Middle frontal gyrus (tissue), 1 donor: ENCODE measurements at regions not wholly inside any gene's neighbourhood (a gene's known extent, or its start where the extent isn't known, plus 50 kb on each side); places are given as distances from the start of the nearest gene placed in this dataset.
"Not testable (repeated sequence)": the region's sequence is repeated elsewhere in the genome, so short reads cannot be mapped to it uniquely, and the experiment has no call there.

Source experiments
- DNase-seq: peaks from one replicate; pipeline ENCODE4 v3.0.0-alpha.2; 2015; ENCODE audit warnings: low spot score; ENCODE audit errors: extremely low spot score

DNA sequence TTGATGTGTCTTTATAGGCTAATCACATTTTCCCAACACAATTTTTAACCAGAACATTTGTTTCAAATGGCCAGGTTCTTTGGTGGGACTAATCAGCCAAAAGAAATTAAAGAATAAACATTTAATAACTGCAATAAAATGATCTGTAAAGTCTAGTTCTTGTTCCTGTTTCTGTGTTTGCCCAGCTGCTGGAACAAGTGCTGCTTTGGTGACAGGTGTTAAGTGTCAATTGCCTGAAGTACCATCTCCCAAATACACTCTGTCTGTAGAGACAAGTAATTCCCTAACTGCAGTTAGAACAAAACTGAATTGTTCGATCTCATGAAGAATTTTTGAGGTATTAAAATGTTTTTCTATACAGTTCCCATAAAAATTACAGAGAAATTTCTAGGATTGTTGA lies 402.3 kb upstream of the CHD1 start:
- DNase-seq: no peak

DNA sequence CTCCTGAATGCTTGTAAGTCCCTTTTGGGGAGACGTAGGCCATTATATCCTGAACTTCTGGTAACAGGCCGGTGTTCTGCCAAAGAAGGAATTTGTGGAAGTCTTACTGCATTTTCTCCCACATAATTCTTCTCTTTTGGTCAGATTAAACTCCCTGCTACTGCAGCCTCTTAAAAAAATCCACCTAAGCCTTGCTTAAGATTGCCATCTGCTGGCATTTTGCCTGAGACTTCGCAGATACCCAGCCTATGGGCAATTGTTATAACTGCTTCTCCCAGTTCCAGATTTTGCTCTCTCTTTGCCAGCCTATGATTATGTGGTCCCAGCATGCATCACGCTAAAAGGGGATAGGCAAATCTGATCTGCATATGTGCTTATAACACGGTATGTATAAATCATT lies 391.6 kb upstream of the CHD1 start:
- DNase-seq: no peak

- DNase-seq: no peak
Measured at GRCh38 chr5:99317136-99317535, 388.3 kb upstream of the CHD1 start.

DNA sequence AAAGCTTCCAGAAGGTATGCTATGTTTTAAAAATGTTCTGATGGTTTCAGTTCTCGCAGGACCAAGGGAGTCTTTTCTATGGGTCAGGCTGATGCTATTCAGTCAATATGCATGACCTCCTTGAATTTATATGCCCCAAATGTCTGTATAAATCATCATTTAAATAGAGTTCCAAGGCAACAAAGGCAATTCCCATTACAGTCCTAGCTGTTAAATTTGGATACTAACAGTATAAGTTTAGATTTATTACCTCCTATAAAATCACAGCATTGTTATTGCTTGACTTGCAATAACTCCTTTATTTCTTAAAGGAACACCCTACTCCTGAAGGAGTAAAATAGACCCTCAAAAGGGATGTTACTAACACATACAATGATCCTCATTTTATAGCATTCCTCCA lies 387.7 kb upstream of the CHD1 start:
- DNase-seq: no peak

- DNase-seq: no peak
Measured at GRCh38 chr5:99315413-99316183, 386.8 kb upstream of the CHD1 start.

GRCh38 chr5:99314721-99315120 lies 385.9 kb upstream of the CHD1 start:
- no peak for DNase-seq

- no peak for DNase-seq
Measured at GRCh38 chr5:99308131-99308530, 379.3 kb upstream of the CHD1 start.

- DNase-seq: no peak
Measured at GRCh38 chr5:99305045-99305580, 376.3 kb upstream of the CHD1 start.

DNA sequence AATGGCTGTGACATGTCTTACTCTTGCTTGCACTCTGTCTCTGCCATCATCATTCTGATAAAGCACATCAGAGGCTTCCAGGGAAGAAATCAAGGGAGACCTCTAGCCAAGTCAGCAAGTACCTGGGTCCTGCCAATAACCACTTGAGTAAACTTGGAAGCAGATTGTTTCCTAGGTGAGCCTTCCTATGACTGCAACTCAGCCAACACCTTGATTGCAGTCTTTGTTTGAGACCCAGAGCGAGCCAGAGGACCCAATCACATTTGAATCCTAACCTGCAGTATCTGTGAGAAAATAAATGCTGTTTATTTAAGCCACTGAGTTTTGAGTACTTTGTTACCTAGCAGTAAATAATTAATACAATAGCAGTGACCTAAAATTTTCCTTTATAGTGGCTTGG lies 356.8 kb upstream of the CHD1 start:
- DNase-seq: no peak

- no peak for DNase-seq
Measured at GRCh38 chr5:99275128-99275527, 346.3 kb upstream of the CHD1 start.

DNA sequence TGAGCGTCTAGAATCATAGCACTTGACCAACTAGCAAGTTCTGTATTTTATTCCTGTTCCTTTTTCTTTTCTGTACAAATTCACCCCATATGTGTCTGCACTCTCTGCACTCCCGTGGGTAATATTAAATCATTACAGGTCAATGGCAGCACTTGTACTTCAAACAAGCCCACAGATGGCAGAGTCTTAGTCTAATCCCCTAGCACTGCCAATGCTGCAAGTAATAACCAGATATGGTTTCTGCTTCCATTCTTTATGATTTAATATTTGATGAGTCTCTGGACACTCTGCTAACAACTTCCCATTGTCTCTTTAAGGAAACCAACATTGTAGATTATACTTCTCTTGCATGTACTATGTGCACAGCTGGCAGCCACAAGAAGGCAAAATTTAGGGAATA lies 343.8 kb upstream of the CHD1 start:
- DNase-seq: no peak

DNA sequence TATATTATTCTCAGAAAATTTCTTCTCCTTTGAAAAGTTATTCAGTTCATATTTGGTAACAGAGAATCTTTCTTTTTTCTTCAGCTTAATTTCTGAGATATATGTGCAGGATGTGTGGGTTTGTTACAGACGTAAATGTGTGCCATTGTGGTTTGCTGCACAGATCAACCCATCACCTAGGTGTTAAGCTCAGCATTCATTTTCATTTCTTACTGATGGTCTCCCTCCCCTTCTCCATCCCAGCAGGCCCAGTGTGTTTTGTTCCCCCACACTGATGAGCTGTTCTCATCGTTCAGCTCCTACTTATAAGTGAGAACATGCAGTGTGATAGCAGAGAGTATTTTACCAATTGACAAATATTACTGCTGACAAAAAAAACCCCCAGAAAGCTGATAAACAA lies 330.0 kb upstream of the CHD1 start:
- no peak for DNase-seq

DNA sequence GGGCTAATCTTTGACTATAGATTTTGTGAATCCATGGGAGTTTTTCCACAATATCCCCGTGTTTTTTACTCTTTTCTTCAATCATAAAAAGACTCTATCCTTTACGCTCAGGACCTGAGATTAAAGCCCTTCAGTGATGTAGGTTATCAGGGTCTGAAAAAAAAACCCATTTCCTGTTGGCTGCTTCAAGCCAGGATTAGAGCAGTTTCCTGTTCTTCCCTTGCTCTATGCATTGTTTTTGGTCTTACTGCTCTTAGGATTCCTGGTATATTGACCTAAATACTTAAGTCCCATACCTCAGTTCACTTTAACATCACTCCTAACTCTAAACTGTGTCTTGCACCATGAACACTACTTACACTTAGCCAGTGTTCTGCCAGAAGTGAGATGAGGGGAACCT lies 319.3 kb upstream of the CHD1 start:
- DNase-seq: no peak

DNA sequence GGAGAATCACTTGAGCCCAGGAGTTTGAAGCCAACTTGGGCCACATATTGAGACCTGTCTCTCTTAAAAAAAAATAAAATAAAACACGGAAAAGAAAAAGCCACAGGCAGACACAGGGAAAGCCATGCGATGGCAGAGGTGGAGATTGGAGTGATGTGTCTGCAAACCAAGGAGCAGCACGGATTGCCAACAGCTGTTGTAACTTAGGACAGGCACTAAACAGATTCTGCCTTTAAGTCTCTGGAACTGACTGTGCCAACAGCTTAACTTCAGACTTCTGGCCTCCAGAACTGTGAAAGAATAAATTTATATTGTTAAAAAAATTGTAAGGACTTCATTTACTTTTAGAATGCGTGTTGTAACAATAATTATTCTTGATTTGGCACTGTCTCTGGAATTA lies 318.5 kb upstream of the CHD1 start:
- no peak for DNase-seq

DNA sequence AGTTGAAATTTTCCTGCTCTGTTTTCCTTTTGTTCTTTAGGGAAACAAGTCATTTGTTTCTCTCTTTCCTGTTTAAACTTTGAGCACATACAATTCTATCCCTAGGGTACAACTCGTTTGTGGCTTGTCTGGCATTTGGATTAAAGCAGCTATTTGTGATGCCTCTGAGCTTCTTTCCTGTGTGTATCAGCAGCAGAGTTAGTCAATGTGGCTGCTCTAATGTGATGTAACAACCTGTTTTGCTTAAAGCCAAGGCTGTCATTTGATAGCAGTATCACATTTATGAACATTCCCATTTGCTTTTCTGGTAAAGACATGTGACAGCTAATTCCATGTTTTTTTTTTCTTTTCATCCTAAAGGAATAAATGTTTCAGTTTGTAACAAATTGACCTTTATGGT lies 314.3 kb upstream of the CHD1 start:
- no peak for DNase-seq

GRCh38 chr5:99239826-99240360 lies 311.1 kb upstream of the CHD1 start:
- DNase-seq: no peak

GRCh38 chr5:99191206-99191745 lies 262.5 kb upstream of the CHD1 start:
- DNase-seq: no peak

DNA sequence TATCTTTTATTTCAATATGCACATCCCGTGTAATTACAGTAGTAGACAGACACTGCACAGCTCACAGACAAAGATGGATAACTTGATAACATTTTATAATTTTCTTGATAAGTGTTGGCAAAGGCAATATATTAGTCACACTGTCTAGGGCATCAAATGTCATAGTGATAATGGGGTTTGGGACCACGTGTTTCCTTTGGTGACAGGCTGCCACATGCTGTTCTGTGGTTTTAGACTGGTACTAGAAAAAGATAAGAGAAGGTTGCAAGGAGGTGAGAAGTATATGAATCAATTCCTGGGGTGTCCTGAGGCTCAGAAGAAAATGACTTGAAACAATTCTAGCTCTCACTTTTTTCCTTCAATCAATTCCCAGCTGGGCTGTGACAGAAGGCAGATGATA lies 258.8 kb upstream of the CHD1 start:
- no peak for DNase-seq

DNA sequence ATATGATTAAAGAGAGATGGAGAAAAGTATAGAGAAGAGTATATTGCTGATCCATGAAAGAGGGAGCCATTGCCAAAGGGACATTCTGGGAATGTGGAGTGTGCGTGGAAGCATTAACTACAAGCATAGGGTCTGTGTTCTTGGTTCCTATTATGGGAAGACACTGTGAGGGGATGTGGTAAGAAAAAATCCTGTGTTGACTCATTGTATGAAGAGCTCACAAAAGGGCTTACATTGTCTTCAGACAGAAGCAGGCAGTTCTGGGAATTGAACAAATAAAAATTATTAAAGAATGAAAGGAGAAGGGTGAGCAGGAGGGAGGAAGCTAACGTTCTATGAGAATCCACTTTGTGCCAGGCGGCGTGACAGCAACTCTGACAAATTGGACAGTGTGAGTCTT lies 250.4 kb upstream of the CHD1 start:
- no peak for DNase-seq

- no peak for DNase-seq
Measured at GRCh38 chr5:99177796-99178195, 249.0 kb upstream of the CHD1 start.

- DNase-seq: no peak
Measured at GRCh38 chr5:99176186-99176585, 247.4 kb upstream of the CHD1 start.

- DNase-seq: no peak
Measured at GRCh38 chr5:99169309-99169708, 240.5 kb upstream of the CHD1 start.

DNA sequence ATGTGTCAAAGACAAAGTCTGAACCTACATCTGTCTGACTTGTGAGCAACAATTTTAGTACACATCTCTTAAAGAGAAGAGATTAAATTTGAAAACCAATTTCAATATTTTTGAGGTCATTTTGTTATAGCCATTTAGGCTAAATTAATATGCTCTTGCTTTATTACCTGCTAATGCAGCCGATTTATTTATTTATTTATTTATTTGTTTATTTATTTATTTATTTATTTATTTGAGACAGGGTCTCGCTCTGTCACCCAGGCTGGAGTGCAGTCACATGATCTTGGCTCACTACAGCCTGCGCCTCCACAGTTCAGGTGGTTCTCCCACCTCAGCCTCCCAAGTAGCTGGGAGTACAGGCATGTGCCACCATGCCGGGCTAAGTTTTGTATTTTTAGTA lies 232.7 kb upstream of the CHD1 start:
- DNase-seq: not testable (repeated sequence)
